ENCODE measurements at regions not wholly inside any gene's neighbourhood (a gene's known extent, or its start where the extent isn't known, plus 50 kb on each side); places are given as distances from the start of the nearest gene placed in this dataset.
"Not testable (repeated sequence)": the region's sequence is repeated elsewhere in the genome, so short reads cannot be mapped to it uniquely, and the experiment has no call there.

- no peak for DNase-seq
These were observed 1000.4 kb upstream of the GBE1 start for GRCh38 chr3:82761858-82762257.

GRCh38 chr3:82745544-82745943 lies 984.1 kb upstream of the GBE1 start:
- DNase-seq, result no peak

- DNase-seq, result no peak
These were observed 981.8 kb upstream of the GBE1 start for GRCh38 chr3:82743196-82743595.

- DNase-seq, result no peak
These were observed 979.9 kb upstream of the GBE1 start for GRCh38 chr3:82741346-82741745.

- no peak for DNase-seq
These were observed 977.9 kb upstream of the GBE1 start for GRCh38 chr3:82739390-82739789.

GRCh38 chr3:82736696-82737277 lies 975.3 kb upstream of the GBE1 start:
- no peak for DNase-seq

GRCh38 chr3:82715091-82715856 lies 953.8 kb upstream of the GBE1 start:
- no peak for DNase-seq

GRCh38 chr3:82707035-82707434 lies 945.6 kb upstream of the GBE1 start:
- no peak for DNase-seq

GRCh38 chr3:82685761-82686160 lies 924.3 kb upstream of the GBE1 start:
- DNase-seq, result no peak

DNA sequence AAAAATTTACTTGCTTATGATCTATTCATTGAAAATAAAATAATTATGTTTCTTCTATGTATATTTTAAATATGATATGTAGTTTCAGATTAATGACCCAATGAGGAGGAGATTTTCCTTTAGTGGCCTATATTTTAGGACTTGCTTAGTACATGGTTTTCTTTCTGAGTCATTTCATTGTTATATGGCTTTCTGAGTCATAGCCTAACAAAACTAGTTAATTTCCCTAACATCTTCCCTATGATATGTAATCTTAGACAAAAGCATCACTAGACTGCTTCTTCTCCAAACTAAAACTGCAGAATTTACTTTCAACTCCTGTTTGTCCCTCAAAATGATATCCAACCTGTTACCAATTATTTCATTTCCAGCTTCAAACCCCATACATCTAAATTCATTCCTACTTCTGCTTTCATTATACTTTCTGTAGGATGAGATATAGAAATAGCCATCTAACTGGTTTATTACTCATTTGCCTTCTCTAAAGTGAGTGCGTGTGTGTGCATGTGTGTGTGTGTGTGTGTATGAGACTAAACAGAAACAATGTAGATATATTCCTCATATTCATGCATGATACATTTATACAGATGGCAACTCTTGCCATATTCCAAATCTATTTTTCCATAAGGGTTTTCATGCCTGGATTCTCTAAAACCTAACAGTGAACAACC lies 915.0 kb upstream of the GBE1 start:
- no peak for DNase-seq

DNA sequence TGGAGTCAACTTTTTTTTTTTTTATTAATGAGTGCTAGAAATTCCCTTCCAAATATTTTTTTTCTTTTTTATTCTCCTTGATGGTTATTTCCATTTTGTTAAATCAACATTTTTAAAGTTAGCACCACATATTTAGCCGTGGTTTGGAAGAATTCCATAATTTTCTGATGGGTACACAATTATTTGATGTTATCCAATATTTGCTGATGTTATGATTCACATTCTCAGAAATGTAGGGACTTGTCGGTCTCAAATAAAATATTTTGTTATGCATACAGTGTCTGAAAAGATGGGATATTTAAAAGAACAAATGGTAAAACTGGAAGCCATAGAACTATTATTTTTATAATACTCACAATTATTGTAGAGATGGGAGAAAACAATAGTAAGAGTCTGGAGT lies 911.5 kb upstream of the GBE1 start:
- DNase-seq, result no peak

- no peak for DNase-seq
These were observed 910.0 kb upstream of the GBE1 start for GRCh38 chr3:82671466-82671865.

DNA sequence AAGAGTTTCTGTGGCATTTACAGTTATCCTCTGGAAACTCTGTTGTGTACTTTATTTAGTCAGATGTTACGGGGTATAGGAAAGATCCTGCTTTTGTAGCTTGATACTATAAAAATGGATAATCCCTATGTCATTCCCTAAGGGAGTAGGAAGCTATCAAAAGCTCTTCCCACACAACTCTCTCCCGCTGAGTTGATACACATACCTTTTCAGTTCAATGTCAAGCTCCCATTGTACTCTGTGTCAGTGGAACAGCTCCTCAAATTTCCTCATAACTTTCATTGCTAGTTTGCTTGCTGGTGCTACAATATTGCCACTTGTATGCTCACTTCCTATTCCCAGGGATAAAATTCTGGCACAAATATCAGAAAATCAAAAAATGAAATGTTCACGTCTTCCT lies 893.3 kb upstream of the GBE1 start:
- DNase-seq, result no peak

- no peak for DNase-seq
These were observed 882.5 kb upstream of the GBE1 start for GRCh38 chr3:82643948-82644347.

DNA sequence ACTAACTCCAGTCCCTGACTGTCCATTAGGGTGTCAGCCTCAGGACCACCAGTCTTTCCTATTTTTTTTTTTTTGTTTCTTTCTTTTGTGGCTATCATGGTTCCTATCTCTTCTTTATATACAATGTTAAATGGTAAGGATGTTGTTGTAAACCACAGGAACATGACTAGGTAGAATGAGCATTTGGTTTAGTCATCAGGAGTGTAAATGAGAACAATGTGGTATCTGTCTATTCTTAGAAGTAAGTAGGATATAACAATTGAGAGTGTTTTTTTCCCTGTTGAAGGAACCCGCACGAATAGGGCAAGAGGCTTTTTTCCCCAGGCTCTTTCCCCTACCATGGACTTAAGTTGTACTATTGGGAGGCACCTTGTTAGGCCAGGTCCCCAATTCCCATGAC lies 880.3 kb upstream of the GBE1 start:
- no peak for DNase-seq

GRCh38 chr3:82640254-82640653 lies 878.8 kb upstream of the GBE1 start:
- DNase-seq, result no peak

GRCh38 chr3:82637574-82637973 lies 876.1 kb upstream of the GBE1 start:
- DNase-seq, result no peak

GRCh38 chr3:82636177-82636576 lies 874.7 kb upstream of the GBE1 start:
- DNase-seq, result no peak

DNA sequence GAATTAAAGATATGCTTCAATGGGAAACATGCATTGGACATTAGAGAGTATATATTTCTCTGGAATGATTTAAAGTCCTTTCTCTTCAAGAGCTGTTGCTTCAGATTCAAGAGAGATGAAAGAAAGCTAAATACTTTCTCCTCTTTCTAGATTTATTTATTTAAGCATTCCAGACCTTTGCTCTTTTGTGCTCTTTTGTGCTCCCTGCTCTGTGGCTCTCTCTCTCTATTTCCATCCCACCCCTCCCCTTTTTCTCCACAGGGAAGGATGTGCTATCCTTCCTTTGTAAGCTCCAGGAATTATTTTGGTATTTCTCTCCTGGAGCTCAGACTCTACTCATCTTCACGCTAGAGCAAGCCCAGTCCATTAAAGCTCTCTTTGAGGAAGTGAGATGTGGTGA lies 871.9 kb upstream of the GBE1 start:
- no peak for DNase-seq

GRCh38 chr3:82629937-82630336 lies 868.5 kb upstream of the GBE1 start:
- DNase-seq, result no peak

DNA sequence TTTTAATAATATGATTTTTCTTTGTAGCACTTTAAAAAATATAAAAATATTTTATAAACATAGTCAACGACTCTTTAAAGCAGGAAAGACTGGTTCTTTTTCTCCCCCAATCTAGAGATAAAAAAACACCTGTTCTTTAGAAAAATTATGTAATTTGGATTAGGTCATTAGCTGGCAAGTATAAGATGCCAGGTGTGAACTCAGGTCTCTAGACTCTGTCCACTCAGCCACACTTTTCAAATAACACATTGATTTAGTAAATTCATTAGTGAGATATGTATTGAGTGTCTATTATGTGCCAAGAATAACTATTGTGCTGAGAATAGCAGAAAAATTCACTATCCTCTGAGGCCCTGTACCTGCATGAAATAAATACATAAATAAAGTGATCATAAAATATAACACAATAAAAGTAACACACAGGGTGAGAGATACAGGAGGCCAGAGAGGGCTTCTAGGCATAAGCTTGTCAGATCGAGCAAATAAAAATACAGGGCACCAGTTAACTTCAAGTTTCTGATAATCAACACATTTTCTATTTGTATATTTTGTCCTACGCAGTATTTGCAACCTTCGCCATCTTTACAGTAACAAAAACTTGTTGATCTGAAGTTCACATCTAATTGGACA lies 867.1 kb upstream of the GBE1 start:
- no peak for DNase-seq

- no peak for DNase-seq
These were observed 866.3 kb upstream of the GBE1 start for GRCh38 chr3:82627733-82628132.

- DNase-seq, result not testable (repeated sequence)
These were observed 859.3 kb upstream of the GBE1 start for GRCh38 chr3:82620744-82621143.

Measured in muscle of arm (tissue), 1 donor.